ENCODE measurements at regions not wholly inside any gene's neighbourhood (a gene's known extent, or its start where the extent isn't known, plus 50 kb on each side); places are given as distances from the start of the nearest gene placed in this dataset.

DNA sequence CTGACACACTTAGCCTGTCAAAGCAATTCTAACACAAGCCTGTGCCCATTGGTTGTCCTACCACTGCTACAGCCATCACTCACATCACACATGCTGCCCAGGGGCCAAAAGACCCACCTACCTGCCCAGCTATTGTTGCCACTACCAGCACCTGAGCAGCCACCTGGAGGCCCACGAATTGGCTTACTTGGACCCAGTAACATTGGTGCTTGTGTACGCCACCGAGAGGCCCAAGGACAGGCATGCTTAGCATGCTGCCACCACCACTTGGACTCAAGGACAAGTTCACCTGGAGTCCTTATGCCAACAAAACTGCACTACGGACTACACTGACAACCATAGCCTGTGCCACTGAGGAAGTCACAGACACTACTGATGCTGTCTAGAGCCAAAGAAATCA is 221.1 kb downstream of the SLC38A4 start:
- DNase-seq (ENCODE audit: low read depth, low spot score) (no peak), ATAC-seq (no peak)
- Histone ChIP-seq H3K4me1 (ENCODE audit: control insufficient read depth in 1 of 2, insufficient read depth in 2 of 2, low read length in 2 of 2) (peaks cover 8 to 11% of the 10 kb centered on the region in 2 experiments; a peak in 2 of 4 replicates), H3K9me3 (ENCODE audit: control insufficient read depth in 1 of 2, insufficient read depth in 1 of 2, low read depth in 1 of 2, low read length in 2 of 2) (no peaks in the 10 kb centered on the region), H3K79me2 (ENCODE audit: insufficient read depth, low read length) (no peaks in the 10 kb centered on the region), H2AFZ (ENCODE audit: low read depth, low read length, poor library complexity, severe bottlenecking) (no peak overlapping the region), H3K9me2 (ENCODE audit: insufficient read depth) (no peaks in the 10 kb centered on the region), H3K27ac (ENCODE audit: low read depth, low read length) (no peak overlapping the region), H4K20me1 (ENCODE audit: insufficient read depth) (no peaks in the 10 kb centered on the region), H3K4me3 (replicated peaks in 1 of 2; ENCODE audit: low read depth in 1 of 2, low read length in 2 of 2) (no peak overlapping the region), H3K36me3 (ENCODE audit: control insufficient read depth in 1 of 2, insufficient read depth in 2 of 2, low read length in 2 of 2) (no peaks in the 10 kb centered on the region), H3K4me2 (ENCODE audit: low read length) (no peak overlapping the region), H3K9ac (ENCODE audit: low read length) (no peak overlapping the region), H3K27me3 (ENCODE audit: insufficient read depth, low read length) (no peaks in the 10 kb centered on the region)
- RAD21 ChIA-PET (ENCODE audit: low non-redundant PET in 1 of 2, low total read pairs in 2 of 2, uncharacterized antibody in 2 of 2, unreplicated experiment in 2 of 2): no interaction called here
- intact Hi-C loops (cut with micrococcal nuclease): no loop called here
- CTCF ChIA-PET: no interaction called here
- POLR2A ChIA-PET: no interaction called here
- TF ChIP-seq SIN3A (IDR thresholded peaks at IDR 0.05; ENCODE audit: low read depth) (no peak), YY1 (IDR thresholded peaks at IDR 0.05; ENCODE audit: extremely low read depth, insufficient replicate concordance, low read depth, low read length) (no peak), SP1 (IDR thresholded peaks at IDR 0.05; ENCODE audit: low read depth) (no peak), EZH2phosphoT487 (IDR thresholded peaks at IDR 0.05; ENCODE audit: borderline replicate concordance) (no peak), POLR2AphosphoS5 (IDR thresholded peaks at IDR 0.05; ENCODE audit: low read depth, low read length) (no peak), CEBPB (IDR thresholded peaks at IDR 0.05; ENCODE audit: low read depth) (no peak), SRF (IDR thresholded peaks at IDR 0.05; ENCODE audit: low read depth) (no peak), EGR1 (IDR thresholded peaks at IDR 0.05; ENCODE audit: low read depth) (no peak), FOSL1 (IDR thresholded peaks at IDR 0.05; ENCODE audit: low read depth) (no peak), ELF1 (IDR thresholded peaks at IDR 0.05; ENCODE audit: borderline replicate concordance, low read depth) (no peak), POLR2A (IDR thresholded peaks at IDR 0.05; ENCODE audit: borderline replicate concordance, extremely low read depth, insufficient read depth, insufficient read length) (no peak), ZNF274 (IDR thresholded peaks at IDR 0.05; ENCODE audit: low read depth, low read length) (no peak), TCF7L2 (IDR thresholded peaks at IDR 0.05; ENCODE audit: borderline replicate concordance, extremely low read depth, insufficient read depth, insufficient read length) (no peak), CBX3 (IDR thresholded peaks at IDR 0.05; ENCODE audit: low read depth) (no peak), RAD21 (IDR thresholded peaks at IDR 0.05; ENCODE audit: low read depth) (no peak), REST (IDR thresholded peaks at IDR 0.05; ENCODE audit: low read depth) (no peak)
- TF ChIP-seq, protein P1, sequence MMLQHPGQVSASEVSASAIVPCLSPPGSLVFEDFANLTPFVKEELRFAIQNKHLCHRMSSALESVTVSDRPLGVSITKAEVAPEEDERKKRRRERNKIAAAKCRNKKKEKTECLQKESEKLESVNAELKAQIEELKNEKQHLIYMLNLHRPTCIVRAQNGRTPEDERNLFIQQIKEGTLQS (IDR thresholded peaks at IDR 0.05): no peak
- TF ChIP-seq, protein P2, sequence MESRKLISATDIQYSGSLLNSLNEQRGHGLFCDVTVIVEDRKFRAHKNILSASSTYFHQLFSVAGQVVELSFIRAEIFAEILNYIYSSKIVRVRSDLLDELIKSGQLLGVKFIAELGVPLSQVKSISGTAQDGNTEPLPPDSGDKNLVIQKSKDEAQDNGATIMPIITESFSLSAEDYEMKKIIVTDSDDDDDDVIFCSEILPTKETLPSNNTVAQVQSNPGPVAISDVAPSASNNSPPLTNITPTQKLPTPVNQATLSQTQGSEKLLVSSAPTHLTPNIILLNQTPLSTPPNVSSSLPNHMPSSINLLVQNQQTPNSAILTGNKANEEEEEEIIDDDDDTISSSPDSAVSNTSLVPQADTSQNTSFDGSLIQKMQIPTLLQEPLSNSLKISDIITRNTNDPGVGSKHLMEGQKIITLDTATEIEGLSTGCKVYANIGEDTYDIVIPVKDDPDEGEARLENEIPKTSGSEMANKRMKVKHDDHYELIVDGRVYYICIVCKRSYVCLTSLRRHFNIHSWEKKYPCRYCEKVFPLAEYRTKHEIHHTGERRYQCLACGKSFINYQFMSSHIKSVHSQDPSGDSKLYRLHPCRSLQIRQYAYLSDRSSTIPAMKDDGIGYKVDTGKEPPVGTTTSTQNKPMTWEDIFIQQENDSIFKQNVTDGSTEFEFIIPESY (IDR thresholded peaks at IDR 0.05; ENCODE audit: extremely low read depth, insufficient replicate concordance, low read length): no peak
- TF ChIP-seq, protein P3, sequence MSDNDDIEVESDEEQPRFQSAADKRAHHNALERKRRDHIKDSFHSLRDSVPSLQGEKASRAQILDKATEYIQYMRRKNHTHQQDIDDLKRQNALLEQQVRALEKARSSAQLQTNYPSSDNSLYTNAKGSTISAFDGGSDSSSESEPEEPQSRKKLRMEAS (IDR thresholded peaks at IDR 0.05): no peak
- TF ChIP-seq, protein P4, sequence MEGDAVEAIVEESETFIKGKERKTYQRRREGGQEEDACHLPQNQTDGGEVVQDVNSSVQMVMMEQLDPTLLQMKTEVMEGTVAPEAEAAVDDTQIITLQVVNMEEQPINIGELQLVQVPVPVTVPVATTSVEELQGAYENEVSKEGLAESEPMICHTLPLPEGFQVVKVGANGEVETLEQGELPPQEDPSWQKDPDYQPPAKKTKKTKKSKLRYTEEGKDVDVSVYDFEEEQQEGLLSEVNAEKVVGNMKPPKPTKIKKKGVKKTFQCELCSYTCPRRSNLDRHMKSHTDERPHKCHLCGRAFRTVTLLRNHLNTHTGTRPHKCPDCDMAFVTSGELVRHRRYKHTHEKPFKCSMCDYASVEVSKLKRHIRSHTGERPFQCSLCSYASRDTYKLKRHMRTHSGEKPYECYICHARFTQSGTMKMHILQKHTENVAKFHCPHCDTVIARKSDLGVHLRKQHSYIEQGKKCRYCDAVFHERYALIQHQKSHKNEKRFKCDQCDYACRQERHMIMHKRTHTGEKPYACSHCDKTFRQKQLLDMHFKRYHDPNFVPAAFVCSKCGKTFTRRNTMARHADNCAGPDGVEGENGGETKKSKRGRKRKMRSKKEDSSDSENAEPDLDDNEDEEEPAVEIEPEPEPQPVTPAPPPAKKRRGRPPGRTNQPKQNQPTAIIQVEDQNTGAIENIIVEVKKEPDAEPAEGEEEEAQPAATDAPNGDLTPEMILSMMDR (IDR thresholded peaks at IDR 0.05 in 2 of 3, conservative IDR thresholded peaks at IDR 0.05 in 1 of 3; ENCODE audit: borderline replicate concordance in 1 of 3, insufficient read depth in 1 of 3, low read depth in 2 of 3, low read length in 2 of 3): no peak
- no TSS peak for BruUV-seq (replicated peaks)

Measured in HCT116 (cell line).